ENCODE measurements at regions not wholly inside any gene's neighbourhood (a gene's known extent, or its start where the extent isn't known, plus 50 kb on each side); places are given as distances from the start of the nearest gene placed in this dataset.

DNA sequence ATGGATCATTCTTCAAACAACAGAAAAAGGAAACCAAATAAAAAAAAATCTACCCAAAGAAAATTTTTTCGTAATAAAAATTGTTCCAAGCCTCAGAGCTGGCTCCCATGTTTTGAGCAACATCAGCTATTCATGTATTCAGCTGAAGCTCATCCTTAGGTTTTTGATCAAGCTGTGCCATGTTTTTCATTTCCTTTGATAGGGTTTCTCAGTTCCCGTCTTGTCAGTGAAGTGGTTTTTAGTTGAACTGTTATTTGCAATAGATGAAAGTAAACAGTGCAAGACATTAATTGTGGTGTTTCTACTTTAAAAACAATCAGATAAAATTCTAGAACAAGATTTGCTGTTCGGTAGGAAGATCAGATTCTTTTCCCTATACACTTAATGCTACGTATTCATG lies 55.4 kb upstream of the SPTSSB start:
- TF ChIP-seq, protein P1, sequence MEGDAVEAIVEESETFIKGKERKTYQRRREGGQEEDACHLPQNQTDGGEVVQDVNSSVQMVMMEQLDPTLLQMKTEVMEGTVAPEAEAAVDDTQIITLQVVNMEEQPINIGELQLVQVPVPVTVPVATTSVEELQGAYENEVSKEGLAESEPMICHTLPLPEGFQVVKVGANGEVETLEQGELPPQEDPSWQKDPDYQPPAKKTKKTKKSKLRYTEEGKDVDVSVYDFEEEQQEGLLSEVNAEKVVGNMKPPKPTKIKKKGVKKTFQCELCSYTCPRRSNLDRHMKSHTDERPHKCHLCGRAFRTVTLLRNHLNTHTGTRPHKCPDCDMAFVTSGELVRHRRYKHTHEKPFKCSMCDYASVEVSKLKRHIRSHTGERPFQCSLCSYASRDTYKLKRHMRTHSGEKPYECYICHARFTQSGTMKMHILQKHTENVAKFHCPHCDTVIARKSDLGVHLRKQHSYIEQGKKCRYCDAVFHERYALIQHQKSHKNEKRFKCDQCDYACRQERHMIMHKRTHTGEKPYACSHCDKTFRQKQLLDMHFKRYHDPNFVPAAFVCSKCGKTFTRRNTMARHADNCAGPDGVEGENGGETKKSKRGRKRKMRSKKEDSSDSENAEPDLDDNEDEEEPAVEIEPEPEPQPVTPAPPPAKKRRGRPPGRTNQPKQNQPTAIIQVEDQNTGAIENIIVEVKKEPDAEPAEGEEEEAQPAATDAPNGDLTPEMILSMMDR (IDR thresholded peaks at IDR 0.05; ENCODE audit: low read length), result no peak
- TF ChIP-seq EZH2 (optimal IDR thresholded peaks at IDR 0.05; ENCODE audit: low read depth, low read length), result no peak
- no peak for TF ChIP-seq EZH2phosphoT487 (IDR thresholded peaks at IDR 0.05; ENCODE audit: low read length)

Measured in MM.1S (cell line).